NCI-H146 (cell line): ENCODE measurements at regions not wholly inside any gene's neighbourhood (a gene's known extent, or its start where the extent isn't known, plus 50 kb on each side); places are given as distances from the start of the nearest gene placed in this dataset.
"Not testable (repeated sequence)": the region's sequence is repeated elsewhere in the genome, so short reads cannot be mapped to it uniquely, and the experiment has no call there.

ENCODE experiments used
- DNase-seq: peaks from one replicate; lab custom pipeline; 2025; lab: John Stamatoyannopoulos, UW

DNA sequence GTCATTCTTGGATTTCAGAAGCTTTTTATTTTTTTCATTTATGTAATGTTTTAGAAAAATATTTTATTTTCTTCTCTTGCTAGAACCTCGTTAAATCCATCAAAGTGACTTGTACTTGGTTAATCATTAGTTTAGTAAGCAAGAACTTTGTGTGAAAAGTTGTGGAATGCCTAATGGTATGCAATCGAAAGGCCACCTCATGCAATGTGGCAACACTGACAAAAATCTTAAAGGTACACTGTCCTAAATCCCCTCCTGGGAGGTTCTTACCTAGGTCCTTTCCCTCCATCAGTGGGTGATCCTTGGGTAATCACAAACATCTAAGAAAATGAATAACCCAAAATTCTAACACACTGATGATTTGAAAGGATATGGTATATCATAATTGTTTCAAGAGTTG, 304.2 kb downstream of the DNAH5 start:
- no peak for DNase-seq

- no peak for DNase-seq
These were observed 311.8 kb downstream of the DNAH5 start for GRCh38 chr5:13632676-13633075.

DNA sequence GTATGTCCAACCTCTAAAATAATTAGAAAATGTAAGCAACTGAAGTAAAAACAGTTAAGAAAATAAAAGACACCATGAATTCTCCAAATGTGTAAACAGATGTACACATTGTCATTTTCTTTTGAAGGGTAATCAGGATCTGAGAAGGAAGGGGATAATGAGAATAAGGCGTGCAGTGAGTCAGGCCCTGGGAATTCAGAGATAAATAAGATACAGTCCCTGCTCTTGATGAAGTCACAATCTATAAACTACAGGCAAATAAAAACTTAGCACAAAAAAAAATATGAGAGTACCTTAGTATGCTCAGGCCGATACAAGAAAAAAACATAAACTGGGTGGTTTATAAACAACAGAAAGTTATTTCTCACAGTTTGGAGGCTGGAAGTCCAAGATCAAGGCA, 315.3 kb downstream of the DNAH5 start:
- DNase-seq, result no peak

GRCh38 chr5:13627673-13628454, 316.6 kb downstream of the DNAH5 start:
- DNase-seq, result no peak

DNA sequence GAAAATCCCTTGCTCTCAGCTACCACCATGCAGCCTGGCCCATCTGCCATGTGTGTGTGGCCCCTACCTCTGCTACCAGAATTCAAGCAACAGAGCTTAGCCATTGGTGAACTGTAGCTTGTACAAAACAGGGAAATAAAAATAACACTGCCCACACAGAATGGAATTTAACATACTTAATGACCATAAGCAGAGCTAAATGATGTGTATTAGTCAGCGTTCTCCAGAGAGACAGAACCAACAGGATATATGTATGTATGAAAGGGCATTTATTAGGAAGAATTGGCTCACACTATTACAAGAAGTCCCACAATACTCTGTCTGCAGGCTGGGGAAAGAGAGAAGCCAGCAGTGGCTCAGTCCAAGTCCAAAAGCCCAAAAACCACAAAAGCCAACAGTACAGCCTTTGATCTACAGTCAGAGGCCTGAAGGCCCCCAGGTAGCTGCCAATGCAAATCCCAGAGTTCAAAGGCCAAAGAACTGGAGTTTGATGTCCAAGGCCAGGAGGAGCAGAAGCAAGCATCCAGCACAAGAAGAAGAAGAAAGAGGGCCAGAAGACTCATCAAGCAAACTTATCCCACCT, 318.8 kb downstream of the DNAH5 start:
- DNase-seq, result no peak

DNA sequence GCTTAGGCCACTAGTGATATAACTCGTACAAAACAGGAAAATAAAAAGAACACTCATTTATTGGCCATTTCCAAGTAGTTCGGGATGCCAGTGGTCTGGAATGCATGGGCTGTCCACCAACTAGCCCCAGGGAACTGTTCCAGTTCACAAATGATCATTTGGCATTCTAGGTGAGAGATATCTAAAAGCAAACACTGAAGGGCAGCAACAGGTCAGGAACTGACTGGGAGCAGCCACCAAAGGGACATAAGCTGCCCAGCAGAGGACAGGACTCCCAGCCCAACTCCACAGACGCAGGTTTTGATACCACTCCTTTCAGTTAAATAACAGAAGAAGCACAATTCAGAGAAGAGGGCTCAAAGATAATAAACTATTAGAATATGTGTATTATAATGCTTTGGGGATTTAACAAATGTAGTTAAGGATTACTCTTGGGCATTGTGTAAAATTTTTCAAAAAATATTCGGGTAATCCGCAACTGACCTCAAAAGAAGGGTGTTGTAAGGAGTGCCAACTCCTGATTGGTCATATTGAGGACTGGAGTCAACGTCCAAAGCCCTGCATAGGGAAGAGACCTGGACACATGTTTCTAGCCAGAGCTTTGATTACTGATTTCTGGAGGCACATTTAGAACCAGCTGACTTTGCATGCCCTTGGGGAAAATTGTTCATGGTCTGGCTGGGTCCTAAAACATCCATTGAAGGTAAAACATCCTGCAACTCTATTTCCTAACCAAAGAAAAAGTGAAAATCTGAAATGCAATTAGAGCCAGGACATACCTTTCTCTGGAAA, 320.0 kb downstream of the DNAH5 start:
- no peak for DNase-seq

- DNase-seq, result no peak
These were observed 330.9 kb downstream of the DNAH5 start for GRCh38 chr5:13613621-13614020.

DNA sequence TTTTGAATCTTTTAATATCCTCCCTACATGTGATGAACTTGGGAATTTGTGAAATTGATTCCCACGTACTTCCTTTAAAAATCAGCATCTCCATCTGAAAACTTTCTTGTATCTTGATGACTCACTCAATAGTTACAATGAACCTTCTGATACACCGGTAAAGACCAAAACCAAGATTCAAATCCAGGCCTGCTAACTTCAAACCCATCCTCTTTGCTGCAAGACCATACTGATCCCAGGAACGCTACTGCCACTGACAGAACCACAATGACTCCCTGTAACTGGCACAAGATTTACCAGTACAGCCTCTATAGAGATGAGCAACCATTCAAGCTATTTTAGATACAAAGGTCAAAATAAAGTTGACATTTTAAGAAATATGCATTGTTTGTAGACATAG, 332.9 kb downstream of the DNAH5 start:
- DNase-seq, result no peak

DNA sequence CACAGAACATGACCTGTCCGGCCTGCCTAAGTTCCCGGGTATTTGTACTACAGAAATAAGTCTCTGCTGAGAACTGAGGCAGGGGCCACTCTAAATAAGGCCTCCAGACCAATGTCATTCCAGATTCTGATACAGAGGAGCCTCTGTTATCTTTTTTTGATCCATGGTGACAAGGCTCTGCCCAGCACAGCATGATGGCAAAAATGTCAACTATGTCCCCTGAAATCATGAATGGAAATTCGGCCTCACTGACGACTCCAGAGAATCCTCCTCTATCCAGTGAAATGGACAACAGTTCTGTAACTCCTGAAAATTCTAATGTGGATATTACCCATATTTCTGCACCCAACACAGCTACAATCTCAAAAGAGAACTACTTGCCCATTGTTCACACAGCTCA, 335.0 kb downstream of the DNAH5 start:
- no peak for DNase-seq

GRCh38 chr5:13606051-13606450, 338.4 kb downstream of the DNAH5 start:
- no peak for DNase-seq

DNA sequence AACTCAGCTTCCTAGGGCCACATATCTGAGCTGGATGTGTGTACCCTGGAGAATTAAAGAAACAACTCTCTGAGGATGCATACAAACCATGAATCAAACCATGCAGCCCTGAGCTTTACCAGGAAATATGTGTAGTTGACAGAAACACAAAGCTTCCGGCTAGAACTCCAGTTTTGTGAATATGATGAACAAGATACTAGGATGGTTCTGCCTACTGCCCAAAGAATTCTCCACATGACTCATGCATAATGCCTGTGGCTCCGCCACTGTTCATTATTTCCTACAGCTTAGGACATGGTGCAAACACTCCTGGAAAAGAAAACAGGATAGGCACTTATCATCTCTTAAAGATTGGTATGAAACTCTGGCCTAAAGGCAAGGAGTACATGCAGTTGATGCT, 343.4 kb downstream of the DNAH5 start:
- DNase-seq, result no peak

DNA sequence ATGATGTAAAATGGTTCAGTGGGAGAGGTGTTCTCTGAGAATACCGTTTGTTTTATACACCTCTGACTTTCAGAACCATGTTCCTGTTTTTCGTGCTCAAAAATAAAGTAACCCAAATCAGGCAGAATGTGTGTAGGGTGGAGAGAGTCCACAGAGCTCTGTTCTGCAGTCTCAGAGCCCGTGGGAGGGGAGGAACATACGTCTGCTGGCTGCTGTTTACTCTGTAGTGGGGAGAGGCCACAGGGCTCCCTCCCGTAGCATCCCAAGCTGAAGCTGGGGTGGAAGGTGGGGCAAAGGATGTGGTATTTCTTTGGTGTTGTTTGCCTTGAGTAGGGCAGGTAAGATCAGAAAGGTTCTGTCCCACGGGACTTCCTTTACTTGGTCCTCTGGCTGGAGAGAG, 348.5 kb downstream of the DNAH5 start:
- DNase-seq, result no peak

GRCh38 chr5:13591621-13592020, 352.9 kb downstream of the DNAH5 start:
- no peak for DNase-seq

DNA sequence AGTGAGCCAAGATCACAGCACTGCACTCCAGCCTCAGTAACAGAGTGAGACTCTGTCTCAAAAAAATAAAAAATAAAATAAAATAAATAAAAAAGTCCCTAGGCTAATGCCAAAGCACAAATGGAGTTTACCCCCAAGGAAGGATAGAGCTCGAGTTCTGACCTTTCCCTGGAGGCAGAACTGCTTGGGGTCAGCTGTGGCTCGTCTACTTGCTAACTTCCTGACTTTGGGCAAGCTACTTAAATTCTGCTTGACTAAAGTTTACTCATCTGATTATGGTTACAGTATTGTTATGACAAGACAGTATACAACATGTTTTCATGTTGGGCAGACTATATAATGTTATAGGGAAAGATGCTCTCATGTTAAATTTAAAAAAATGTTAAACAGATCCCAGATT, 359.2 kb downstream of the DNAH5 start:
- no peak for DNase-seq

DNA sequence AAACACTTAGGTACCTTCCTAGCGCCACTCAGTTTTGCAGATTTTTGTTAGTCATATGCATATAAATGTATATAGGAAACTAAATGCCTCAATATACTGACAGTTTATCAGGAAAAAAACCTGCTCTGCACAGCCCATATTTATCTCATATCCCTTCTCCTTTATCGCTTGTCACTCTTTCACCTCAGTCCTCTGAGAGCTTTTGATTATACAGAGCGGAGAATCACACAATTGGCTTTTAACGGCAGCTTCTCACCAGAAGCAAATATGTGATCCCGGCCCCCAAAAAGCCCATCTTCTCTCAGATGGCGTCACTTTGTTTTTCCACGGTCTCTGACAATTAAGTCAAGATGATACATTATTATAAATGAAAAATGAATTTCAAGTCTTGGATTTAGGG, 362.6 kb downstream of the DNAH5 start:
- no peak for DNase-seq

GRCh38 chr5:13581132-13581531, 363.4 kb downstream of the DNAH5 start:
- DNase-seq, result no peak

DNA sequence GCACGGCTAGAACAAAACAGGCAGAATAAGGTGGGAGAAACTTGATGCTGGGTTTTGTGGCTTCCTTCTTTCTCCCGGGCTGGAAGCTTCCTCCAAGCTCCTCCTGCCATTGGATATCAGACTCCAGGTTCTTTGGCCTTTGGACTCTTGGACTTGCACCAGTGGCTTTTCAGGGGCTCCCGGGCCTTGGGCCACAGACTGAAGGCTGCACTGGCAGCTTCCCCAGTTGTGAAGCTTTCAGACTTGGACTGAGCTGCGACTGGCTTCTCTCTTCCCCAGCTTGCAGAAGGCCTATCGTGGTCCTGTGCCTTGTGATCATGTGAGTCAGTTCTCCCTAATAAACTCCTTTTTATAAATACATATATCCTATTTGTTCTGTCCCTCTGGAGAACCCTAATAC, 364.4 kb downstream of the DNAH5 start:
- no peak for DNase-seq

- DNase-seq, result not testable (repeated sequence)
These were observed 365.4 kb downstream of the DNAH5 start for GRCh38 chr5:13579091-13579490.

DNA sequence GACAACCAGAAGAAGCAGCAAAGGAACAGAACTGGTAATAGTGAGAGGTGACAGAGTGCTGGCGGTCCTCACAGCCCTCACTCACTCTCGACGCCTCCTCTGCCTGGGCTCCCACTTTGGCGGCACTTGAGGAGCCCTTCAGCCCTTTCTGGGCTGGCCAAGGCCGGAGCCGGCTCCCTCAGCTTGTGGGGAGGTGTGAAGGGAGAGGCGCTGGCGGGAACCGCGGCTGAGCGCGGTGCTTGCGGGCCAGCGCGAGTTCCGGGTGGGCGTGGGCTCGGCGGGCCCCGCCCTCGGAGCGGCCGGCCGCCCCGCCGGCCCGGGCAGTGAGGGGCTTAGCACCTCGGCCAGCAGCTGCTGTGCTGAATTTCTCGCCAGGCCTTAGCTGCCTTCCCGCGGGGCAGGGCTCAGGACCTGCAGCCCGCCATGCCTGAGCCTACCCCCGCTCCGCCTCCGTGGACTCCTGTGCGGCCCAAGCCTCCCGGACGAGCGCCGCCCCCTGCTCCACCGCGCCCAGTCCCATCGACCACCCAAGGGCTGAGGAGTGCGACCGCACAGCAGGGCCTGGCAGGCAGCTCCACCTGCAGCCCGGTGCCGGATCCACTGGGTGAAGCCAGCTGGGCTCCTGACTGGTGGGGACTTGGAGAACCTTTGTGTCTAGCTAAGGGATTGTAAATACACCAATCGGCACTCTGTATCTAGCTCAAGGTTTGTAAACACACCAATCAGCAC, 366.0 kb downstream of the DNAH5 start:
- DNase-seq, result not testable (repeated sequence)

GRCh38 chr5:13574574-13574973, 369.9 kb downstream of the DNAH5 start:
- DNase-seq, result no peak

- DNase-seq, result no peak
These were observed 372.3 kb downstream of the DNAH5 start for GRCh38 chr5:13572163-13572562.

DNA sequence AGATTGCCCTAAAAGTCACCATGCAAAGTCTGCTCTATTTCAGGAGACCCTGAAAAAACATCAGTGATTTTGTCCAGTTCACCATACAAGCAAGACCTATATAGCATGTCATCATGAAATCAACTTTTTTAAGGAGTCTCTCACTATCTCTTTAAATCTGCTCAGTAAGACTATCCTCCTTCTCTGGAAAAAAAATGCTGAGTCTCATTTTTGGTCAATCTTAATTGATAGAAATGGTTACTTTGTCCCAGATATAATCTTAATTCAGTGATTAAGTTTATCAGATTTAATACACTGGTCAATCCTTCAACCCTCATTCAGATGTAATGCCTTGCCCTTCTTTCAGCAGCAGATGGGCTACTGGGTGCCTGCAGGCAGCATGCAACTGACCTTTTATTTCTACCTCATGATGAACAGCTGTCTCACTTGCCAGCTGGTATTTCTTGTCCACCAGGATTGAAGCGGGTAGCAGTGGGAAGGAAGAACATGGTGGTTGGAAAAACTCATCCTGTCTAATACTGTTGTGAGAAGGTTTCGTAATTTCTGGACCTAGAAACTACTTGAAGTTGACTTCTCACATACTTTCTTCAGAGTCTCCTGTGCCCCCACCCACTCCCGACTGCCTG, 375.3 kb downstream of the DNAH5 start:
- DNase-seq, result no peak
